ENCODE measurements at regions not wholly inside any gene's neighbourhood (a gene's known extent, or its start where the extent isn't known, plus 50 kb on each side); places are given as distances from the start of the nearest gene placed in this dataset.

GRCh38 chr3:193862843-193863242, 269.8 kb downstream of the OPA1 start:
- H4K20me1 ChIP-seq (ENCODE audit: insufficient read depth) = no peaks in the 10 kb centered on the region
- BruUV-seq (replicated peaks) = no TSS peak
- H3K9me3 ChIP-seq (ENCODE audit: control insufficient read depth in 1 of 2, insufficient read depth in 1 of 2, low read depth in 1 of 2, low read length in 2 of 2) = no peaks in the 10 kb centered on the region
- DNase-seq (ENCODE audit: low read depth, low spot score) (no peak), ATAC-seq (no peak)
- H3K27ac ChIP-seq (ENCODE audit: low read depth, low read length) = no peak overlapping the region
- TF ChIP-seq ZNF274 (IDR thresholded peaks at IDR 0.05; ENCODE audit: low read depth, low read length) (no peak), ZBTB33 (IDR thresholded peaks at IDR 0.05; ENCODE audit: extremely low read depth, insufficient replicate concordance, low read length) (no peak), YY1 (IDR thresholded peaks at IDR 0.05; ENCODE audit: extremely low read depth, insufficient replicate concordance, low read depth, low read length) (no peak), TCF7L2 (IDR thresholded peaks at IDR 0.05; ENCODE audit: borderline replicate concordance, extremely low read depth, insufficient read depth, insufficient read length) (no peak), ZFX (IDR thresholded peaks at IDR 0.05) (no peak), POLR2AphosphoS5 (IDR thresholded peaks at IDR 0.05; ENCODE audit: low read depth, low read length) (no peak), SRF (IDR thresholded peaks at IDR 0.05; ENCODE audit: low read depth) (no peak), RAD21 (IDR thresholded peaks at IDR 0.05; ENCODE audit: low read depth) (no peak), POLR2A (IDR thresholded peaks at IDR 0.05; ENCODE audit: borderline replicate concordance, extremely low read depth, insufficient read depth, insufficient read length) (no peak), CBX3 (IDR thresholded peaks at IDR 0.05; ENCODE audit: low read depth) (no peak)
- ChIA-PET RAD21 (ENCODE audit: low non-redundant PET in 1 of 2, low total read pairs in 2 of 2, uncharacterized antibody in 2 of 2, unreplicated experiment in 2 of 2) (no interaction called here), POLR2A (no interaction called here), CTCF (no interaction called here)
- H3K4me3 ChIP-seq (replicated peaks in 1 of 2; ENCODE audit: low read depth in 1 of 2, low read length in 2 of 2) = no peak overlapping the region
- no peaks in the 10 kb centered on the region for H3K79me2 ChIP-seq (ENCODE audit: insufficient read depth, low read length)
- H3K27me3 ChIP-seq (ENCODE audit: insufficient read depth, low read length) = no peaks in the 10 kb centered on the region; the same call in 1 of the 2 replicates
- no peaks in the 10 kb centered on the region for H3K36me3 ChIP-seq (ENCODE audit: control insufficient read depth in 1 of 2, insufficient read depth in 2 of 2, low read length in 2 of 2)
- no peak overlapping the region for H3K4me2 ChIP-seq (ENCODE audit: low read length)
- intact Hi-C loops (cut with micrococcal nuclease) = no loop called here
- peaks cover 0 to 56% of the 10 kb centered on the region in 2 experiments; a peak in 3 of 4 replicates for H3K4me1 ChIP-seq (ENCODE audit: control insufficient read depth in 1 of 2, insufficient read depth in 2 of 2, low read length in 2 of 2)
- no peak overlapping the region for H3K9ac ChIP-seq (ENCODE audit: low read length)
- no peak overlapping the region for H2AFZ ChIP-seq (ENCODE audit: low read depth, low read length, poor library complexity, severe bottlenecking)
- no peaks in the 10 kb centered on the region for H3K9me2 ChIP-seq (ENCODE audit: insufficient read depth)
